ENCODE measurements at regions not wholly inside any gene's neighbourhood (a gene's known extent, or its start where the extent isn't known, plus 50 kb on each side); places are given as distances from the start of the nearest gene placed in this dataset.
"Not testable (repeated sequence)": the region's sequence is repeated elsewhere in the genome, so short reads cannot be mapped to it uniquely, and the experiment has no call there.

DNA sequence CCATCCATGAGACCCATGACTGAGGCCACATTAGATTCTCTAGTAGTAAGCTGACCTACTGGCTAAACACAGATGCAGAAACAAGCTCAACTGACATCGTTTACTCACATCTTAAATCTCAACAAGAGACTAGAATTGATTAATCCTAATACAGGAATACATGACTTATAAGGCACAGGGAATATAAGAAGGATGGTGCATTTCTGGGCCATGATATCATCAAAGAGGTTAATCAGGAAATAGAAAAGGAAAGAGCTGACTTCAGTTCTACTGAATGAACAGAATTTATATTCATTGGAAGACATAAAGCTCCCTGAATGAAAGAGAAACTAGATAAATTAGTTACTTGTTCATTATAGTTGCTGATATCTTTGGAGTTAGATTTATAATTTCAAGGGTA, 1406.5 kb downstream of the STIM2 start:
- no peak overlapping the region for H3K4me3 ChIP-seq (replicated peaks; ENCODE audit: insufficient read depth, low read length)
- TF ChIP-seq GABPA (IDR thresholded peaks at IDR 0.05; ENCODE audit: low read depth) = no peak
- TF ChIP-seq, protein P1, sequence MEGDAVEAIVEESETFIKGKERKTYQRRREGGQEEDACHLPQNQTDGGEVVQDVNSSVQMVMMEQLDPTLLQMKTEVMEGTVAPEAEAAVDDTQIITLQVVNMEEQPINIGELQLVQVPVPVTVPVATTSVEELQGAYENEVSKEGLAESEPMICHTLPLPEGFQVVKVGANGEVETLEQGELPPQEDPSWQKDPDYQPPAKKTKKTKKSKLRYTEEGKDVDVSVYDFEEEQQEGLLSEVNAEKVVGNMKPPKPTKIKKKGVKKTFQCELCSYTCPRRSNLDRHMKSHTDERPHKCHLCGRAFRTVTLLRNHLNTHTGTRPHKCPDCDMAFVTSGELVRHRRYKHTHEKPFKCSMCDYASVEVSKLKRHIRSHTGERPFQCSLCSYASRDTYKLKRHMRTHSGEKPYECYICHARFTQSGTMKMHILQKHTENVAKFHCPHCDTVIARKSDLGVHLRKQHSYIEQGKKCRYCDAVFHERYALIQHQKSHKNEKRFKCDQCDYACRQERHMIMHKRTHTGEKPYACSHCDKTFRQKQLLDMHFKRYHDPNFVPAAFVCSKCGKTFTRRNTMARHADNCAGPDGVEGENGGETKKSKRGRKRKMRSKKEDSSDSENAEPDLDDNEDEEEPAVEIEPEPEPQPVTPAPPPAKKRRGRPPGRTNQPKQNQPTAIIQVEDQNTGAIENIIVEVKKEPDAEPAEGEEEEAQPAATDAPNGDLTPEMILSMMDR (IDR thresholded peaks at IDR 0.05; ENCODE audit: insufficient read depth, low read length) = no peak
- TF ChIP-seq REST (IDR thresholded peaks at IDR 0.05; ENCODE audit: insufficient replicate concordance, low read depth) = no peak
- TF ChIP-seq POLR2AphosphoS5 (IDR thresholded peaks at IDR 0.05; ENCODE audit: low read depth) = no peak
- no peak for TF ChIP-seq SPI1 (IDR thresholded peaks at IDR 0.05; ENCODE audit: borderline replicate concordance, low read depth)
- DNase-seq (ENCODE audit: low read depth in 1 of 2, low spot score in 1 of 2) = no peak
- no peak overlapping the region for H3K27ac ChIP-seq (replicated peaks)
- H3K27me3 ChIP-seq (ENCODE audit: insufficient read depth, poor library complexity, severe bottlenecking) = no peaks in the 10 kb centered on the region

DNA sequence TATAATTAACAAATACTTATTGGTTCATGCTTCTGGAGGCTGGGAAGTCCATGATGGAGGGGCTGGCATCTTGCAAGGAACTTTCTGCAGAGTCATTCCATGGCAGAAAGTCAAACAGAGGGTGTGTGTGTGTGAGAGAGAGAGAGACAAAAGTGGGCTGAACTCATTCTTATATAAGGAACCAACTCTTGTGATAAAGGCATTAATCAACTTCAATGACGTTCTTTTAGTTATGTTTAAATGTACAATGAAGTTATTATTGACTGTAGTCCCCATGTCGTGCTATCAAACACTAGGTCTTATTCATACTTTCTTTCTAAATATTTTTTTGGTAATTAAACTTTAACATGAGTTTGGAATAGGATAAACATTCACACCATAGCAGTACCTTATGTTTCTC, 1408.8 kb downstream of the STIM2 start:
- TF ChIP-seq POLR2AphosphoS5 (IDR thresholded peaks at IDR 0.05; ENCODE audit: low read depth) = no peak
- no peak for DNase-seq (ENCODE audit: low read depth in 1 of 2, low spot score in 1 of 2)
- Histone ChIP-seq H3K27me3 (ENCODE audit: insufficient read depth, poor library complexity, severe bottlenecking) (no peaks in the 10 kb centered on the region), H3K4me3 (replicated peaks; ENCODE audit: insufficient read depth, low read length) (no peak overlapping the region), H3K27ac (replicated peaks) (no peak overlapping the region)

- no peak for DNase-seq (ENCODE audit: low read depth in 1 of 2, low spot score in 1 of 2)
- H3K27me3 ChIP-seq (ENCODE audit: insufficient read depth, poor library complexity, severe bottlenecking) = no peaks in the 10 kb centered on the region
- H3K27ac ChIP-seq (replicated peaks) = no peak overlapping the region
- no peak overlapping the region for H3K4me3 ChIP-seq (replicated peaks; ENCODE audit: insufficient read depth, low read length)
- no peak for TF ChIP-seq GABPA (IDR thresholded peaks at IDR 0.05; ENCODE audit: low read depth)
Observed at GRCh38 chr4:28277931-28278330, 1417.3 kb downstream of the STIM2 start.

- H3K4me3 ChIP-seq (replicated peaks; ENCODE audit: insufficient read depth, low read length) = no peak overlapping the region
- no peak for DNase-seq (ENCODE audit: low read depth in 1 of 2, low spot score in 1 of 2)
- no peaks in the 10 kb centered on the region for H3K27me3 ChIP-seq (ENCODE audit: insufficient read depth, poor library complexity, severe bottlenecking)
- no peak overlapping the region for H3K27ac ChIP-seq (replicated peaks)
- TF ChIP-seq, protein P1 (IDR thresholded peaks at IDR 0.05; ENCODE audit: insufficient read depth, low read length) = no peak
- TF ChIP-seq POLR2AphosphoS5 (IDR thresholded peaks at IDR 0.05; ENCODE audit: low read depth) = no peak
- no peak for TF ChIP-seq REST (IDR thresholded peaks at IDR 0.05; ENCODE audit: insufficient replicate concordance, low read depth)
- no peak for TF ChIP-seq GABPA (IDR thresholded peaks at IDR 0.05; ENCODE audit: low read depth)
- TF ChIP-seq SPI1 (IDR thresholded peaks at IDR 0.05; ENCODE audit: borderline replicate concordance, low read depth) = no peak
Observed at GRCh38 chr4:28278676-28279075, 1418.0 kb downstream of the STIM2 start.

- DNase-seq (ENCODE audit: low read depth in 1 of 2, low spot score in 1 of 2) = no peak
- no peak overlapping the region for H3K4me3 ChIP-seq (replicated peaks; ENCODE audit: insufficient read depth, low read length)
- no peaks in the 10 kb centered on the region for H3K27me3 ChIP-seq (ENCODE audit: insufficient read depth, poor library complexity, severe bottlenecking)
- TF ChIP-seq SPI1 (IDR thresholded peaks at IDR 0.05; ENCODE audit: borderline replicate concordance, low read depth) (no peak), POLR2AphosphoS5 (IDR thresholded peaks at IDR 0.05; ENCODE audit: low read depth) (no peak), REST (IDR thresholded peaks at IDR 0.05; ENCODE audit: insufficient replicate concordance, low read depth) (no peak), GABPA (IDR thresholded peaks at IDR 0.05; ENCODE audit: low read depth) (no peak)
- TF ChIP-seq, protein P1 (IDR thresholded peaks at IDR 0.05; ENCODE audit: insufficient read depth, low read length) = no peak
- no peak overlapping the region for H3K27ac ChIP-seq (replicated peaks)
Observed at GRCh38 chr4:28279249-28279648, 1418.6 kb downstream of the STIM2 start.

DNA sequence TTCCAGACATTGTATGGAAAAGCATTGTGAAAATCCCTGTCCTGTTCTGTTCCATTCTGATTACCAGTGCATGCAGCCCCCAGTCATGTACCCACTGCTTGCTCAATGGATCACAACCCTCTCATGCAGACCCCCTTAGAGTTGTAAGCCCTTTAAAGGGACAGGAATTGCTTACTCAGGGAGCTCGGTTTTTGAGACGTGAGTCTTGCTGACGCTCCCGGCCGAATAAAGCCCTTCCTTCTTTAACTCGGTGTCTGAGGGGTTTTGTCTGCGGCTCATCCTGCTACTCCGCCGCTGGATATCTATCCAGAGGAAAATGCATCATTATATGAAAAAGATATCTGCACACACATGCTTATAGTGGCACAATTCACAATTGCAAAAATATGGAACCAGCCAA, 1425.6 kb downstream of the STIM2 start:
- not testable (repeated sequence) for DNase-seq (ENCODE audit: low read depth in 1 of 2, low spot score in 1 of 2); H3K4me3 ChIP-seq (replicated peaks; ENCODE audit: insufficient read depth, low read length); H3K27me3 ChIP-seq (ENCODE audit: insufficient read depth, poor library complexity, severe bottlenecking); H3K27ac ChIP-seq (replicated peaks)

Measured in HL-60 (cell line).